ENCODE measurements at regions not wholly inside any gene's neighbourhood (a gene's known extent, or its start where the extent isn't known, plus 50 kb on each side); places are given as distances from the start of the nearest gene placed in this dataset.

GRCh38 chrX:8083286-8083685 lies 87.8 kb downstream of the VCX2 start:
- no peaks in the 10 kb centered on the region for H3K9me3 ChIP-seq (ENCODE audit: insufficient read depth, low read depth)
- intact Hi-C loops (cut with micrococcal nuclease; ENCODE audit: unreplicated experiment) = no loop called here
- no peak for TF ChIP-seq EZH2 (IDR thresholded peaks at IDR 0.05; ENCODE audit: low read depth)
- TF ChIP-seq CTCF (conservative IDR thresholded peaks at IDR 0.05) = no peak
- BruUV-seq (replicated peaks) = no TSS peak
- CTCF ChIA-PET = no interaction called here
- no peak overlapping the region for H3K4me2 ChIP-seq
- H3K9me2 ChIP-seq (ENCODE audit: insufficient read depth) = no peaks in the 10 kb centered on the region
- no peaks in the 10 kb centered on the region for H4K20me1 ChIP-seq (ENCODE audit: insufficient read depth)
- H3K79me2 ChIP-seq (ENCODE audit: low read depth) = no peaks in the 10 kb centered on the region
- no peak for DNase-seq
- POLR2A ChIA-PET (ENCODE audit: unreplicated experiment) = no interaction called here
- H3K27ac ChIP-seq = no peak overlapping the region
- H3K4me3 ChIP-seq = no peak overlapping the region
- H3K4me1 ChIP-seq (replicated peaks; ENCODE audit: insufficient read depth) = no peaks in the 10 kb centered on the region
- no peaks in the 10 kb centered on the region for H3F3A ChIP-seq (ENCODE audit: insufficient read depth, low read depth)
- no peaks in the 10 kb centered on the region for H3K27me3 ChIP-seq (ENCODE audit: insufficient read depth, low read depth)
- H2AFZ ChIP-seq = no peak overlapping the region
- no peaks in the 10 kb centered on the region for H3K36me3 ChIP-seq (ENCODE audit: low read depth)

- no peak overlapping the region for H3K27ac ChIP-seq
- POLR2A ChIA-PET (ENCODE audit: unreplicated experiment) = no interaction called here
- H4K20me1 ChIP-seq (ENCODE audit: insufficient read depth) = no peaks in the 10 kb centered on the region
- H3K9me2 ChIP-seq (ENCODE audit: insufficient read depth) = no peaks in the 10 kb centered on the region
- CTCF ChIA-PET = no interaction called here
- no peaks in the 10 kb centered on the region for H3K27me3 ChIP-seq (ENCODE audit: insufficient read depth, low read depth)
- BruUV-seq (replicated peaks) = no TSS peak
- intact Hi-C loops (cut with micrococcal nuclease; ENCODE audit: unreplicated experiment) = no loop called here
- no peak for TF ChIP-seq CTCF (conservative IDR thresholded peaks at IDR 0.05)
- no peaks in the 10 kb centered on the region for H3K4me1 ChIP-seq (replicated peaks; ENCODE audit: insufficient read depth)
- H3K36me3 ChIP-seq (ENCODE audit: low read depth) = no peaks in the 10 kb centered on the region
- no peak for DNase-seq
- no peaks in the 10 kb centered on the region for H3K9me3 ChIP-seq (ENCODE audit: insufficient read depth, low read depth)
- H3F3A ChIP-seq (ENCODE audit: insufficient read depth, low read depth) = no peaks in the 10 kb centered on the region
- H3K4me3 ChIP-seq = no peak overlapping the region
- H2AFZ ChIP-seq = no peak overlapping the region
- no peak overlapping the region for H3K4me2 ChIP-seq
- H3K79me2 ChIP-seq (ENCODE audit: low read depth) = no peaks in the 10 kb centered on the region
These were observed 95.4 kb downstream of the VCX2 start for GRCh38 chrX:8075636-8076035.

GRCh38 chrX:8067754-8068462 lies 103.2 kb downstream of the VCX2 start:
- Histone ChIP-seq H2AFZ (no peak overlapping the region), H3K27ac (peak overlapping the region; percentile 84), H3K27me3 (ENCODE audit: insufficient read depth, low read depth) (no peaks in the 10 kb centered on the region), H3K4me3 (no peak overlapping the region), H3K4me2 (peak overlapping the region; percentile 64), H3K36me3 (ENCODE audit: low read depth) (no peaks in the 10 kb centered on the region), H3K4me1 (replicated peaks; ENCODE audit: insufficient read depth) (peaks cover 25% of the 10 kb centered on the region), H3K9me3 (ENCODE audit: insufficient read depth, low read depth) (no peaks in the 10 kb centered on the region), H3K79me2 (ENCODE audit: low read depth) (no peaks in the 10 kb centered on the region), H4K20me1 (ENCODE audit: insufficient read depth) (no peaks in the 10 kb centered on the region), H3F3A (ENCODE audit: insufficient read depth, low read depth) (0 out of 2 replicates have a peak, but pooled peaks cover 6% of the 10 kb centered on the region), H3K9me2 (ENCODE audit: insufficient read depth) (no peaks in the 10 kb centered on the region)
- intact Hi-C loops (cut with micrococcal nuclease; ENCODE audit: unreplicated experiment) = no loop called here
- no peak for TF ChIP-seq CTCF (conservative IDR thresholded peaks at IDR 0.05)
- TF ChIP-seq EZH2 (IDR thresholded peaks at IDR 0.05; ENCODE audit: low read depth) = no peak
- BruUV-seq (replicated peaks) = no TSS peak
- ChIA-PET CTCF (no interaction called here), POLR2A (ENCODE audit: unreplicated experiment) (no interaction called here)
- peak; percentile 8 to 90 for DNase-seq
